IMR-90 (cell line): ENCODE measurements at regions not wholly inside any gene's neighbourhood (a gene's known extent, or its start where the extent isn't known, plus 50 kb on each side); places are given as distances from the start of the nearest gene placed in this dataset.

Experiments used
- ATAC-seq: fragments of 200-7000 bp; cut with Tn5 transposase; 2 replicates; pipeline ENCODE4 v1.9.1; 2020; ENCODE audit warnings: low read depth, mild to moderate bottlenecking, moderate library complexity
- BruUV-seq: library from RNA; stranded (reverse); fragments of 400-500 nt; replicated peaks from 2 replicates; lab custom pipeline; 2021; lab: Mats Ljungman, UMichigan
- CTCF ChIA-PET: fragments of 300-600 bp; formaldehyde crosslinking; extraction: SDS; loops from one replicate; lab custom pipeline; 2021; ENCODE audit warnings: antibody characterized with exemption; lab: Yijun Ruan, JAX
- POLR2A ChIA-PET: fragments of 300-600 bp; sonication (Branson Sonifier 250); formaldehyde crosslinking; loops from one replicate; lab custom pipeline; 2022; ENCODE audit warnings: antibody characterized with exemption; ENCODE audit not compliant: unreplicated experiment; lab: Charles Lee
- DNase-seq: peaks from one replicate; pipeline ENCODE4 v3.0.0; 2013
- H2AFZ ChIP-seq: replicated peaks from 2 replicates; pipeline ENCODE3; 2013; ENCODE audit warnings: low read length, mild to moderate bottlenecking; ENCODE audit not compliant: poor library complexity
- H2AK5ac ChIP-seq: 2 replicates; pipeline ENCODE4 v1.6.1; 2013; ENCODE audit warnings: low read depth, low read length, inconsistent platforms
- H2AK9ac ChIP-seq: replicated peaks from 2 replicates; pipeline ENCODE3; 2013; ENCODE audit warnings: mild to moderate bottlenecking, low read depth, low read length, moderate library complexity; ENCODE audit not compliant: poor library complexity
- H2BK120ac ChIP-seq: 2 replicates; pipeline ENCODE4 v1.6.1; 2013; ENCODE audit warnings: low read depth, low read length, inconsistent platforms
- H2BK15ac ChIP-seq: 3 replicates; pipeline ENCODE4 v1.6.1; 2013; ENCODE audit warnings: low read depth, low read length, inconsistent platforms
- H2BK20ac ChIP-seq: 2 replicates; pipeline ENCODE4 v1.6.1; 2013; ENCODE audit warnings: low read depth, mild to moderate bottlenecking, inconsistent platforms, low read length, moderate library complexity
- H2BK5ac ChIP-seq: 2 replicates; pipeline ENCODE4 v1.6.1; 2013; ENCODE audit warnings: mild to moderate bottlenecking, low read depth, low read length, inconsistent platforms; ENCODE audit not compliant: poor library complexity, severe bottlenecking
- H3K14ac ChIP-seq: replicated peaks from 2 replicates; pipeline ENCODE4 v1.6.1; 2013; ENCODE audit warnings: low read depth, low read length, inconsistent platforms
- H3K18ac ChIP-seq: 2 replicates; pipeline ENCODE4 v1.6.1; 2013; ENCODE audit warnings: low read depth, low read length, control low read depth
- H3K23ac ChIP-seq: 2 replicates; pipeline ENCODE4 v1.6.1; 2013; ENCODE audit warnings: low read depth, low read length, inconsistent platforms
- H3K27ac ChIP-seq: 2 replicates; pipeline ENCODE4 v1.5.1; 2013; ENCODE audit warnings: mild to moderate bottlenecking, control low read depth, low read length; ENCODE audit not compliant: insufficient read depth
- H3K27me3 ChIP-seq: 2 replicates; pipeline ENCODE4 v1.6.1; 2013; ENCODE audit warnings: low read length; ENCODE audit not compliant: control insufficient read depth, insufficient read depth
- H3K36me3 ChIP-seq: 2 replicates; pipeline ENCODE4 v1.6.1; 2013; ENCODE audit warnings: low read length, mixed read lengths; ENCODE audit not compliant: control insufficient read depth, insufficient read depth
- H3K4ac ChIP-seq: 2 replicates; pipeline ENCODE4 v1.6.1; 2013; ENCODE audit warnings: low read depth, low read length, inconsistent platforms
- H3K4me1 ChIP-seq: 2 replicates; pipeline ENCODE4 v1.6.1; 2013; ENCODE audit warnings: low read length, mixed read lengths; ENCODE audit not compliant: control insufficient read depth, insufficient read depth
- H3K4me2 ChIP-seq: 2 replicates; pipeline ENCODE4 v1.6.1; 2013; ENCODE audit warnings: low read depth, mild to moderate bottlenecking, control low read depth, low read length, moderate library complexity
- H3K4me3 ChIP-seq: 2 replicates; pipeline ENCODE4 v1.5.1; 2013; ENCODE audit warnings: low read depth, mild to moderate bottlenecking, control low read depth, low read length, moderate library complexity; ENCODE audit not compliant: insufficient read depth
- H3K56ac ChIP-seq: 2 replicates; pipeline ENCODE4 v1.6.1; 2013; ENCODE audit warnings: low read length, inconsistent platforms; ENCODE audit not compliant: insufficient read depth; ENCODE audit errors: extremely low read depth
- H3K79me1 ChIP-seq, 2 experiments: 2 replicates each; pipeline ENCODE4 v1.6.1; 2013; ENCODE audit warnings: low read length in 2 of 2, inconsistent platforms in 1 of 2, low read depth in 1 of 2
- H3K9ac ChIP-seq: 2 replicates; pipeline ENCODE4 v1.6.1; 2013; ENCODE audit warnings: low read depth, low read length, control low read depth
- H3K9me1 ChIP-seq: 2 replicates; pipeline ENCODE4 v1.6.1; 2013; ENCODE audit warnings: low read length, inconsistent platforms; ENCODE audit not compliant: insufficient read depth
- H3K9me3 ChIP-seq: 2 replicates; pipeline ENCODE4 v1.6.1; 2013; ENCODE audit warnings: low read length; ENCODE audit not compliant: control insufficient read depth, insufficient read depth
- H4K20me1 ChIP-seq: 2 replicates; pipeline ENCODE4 v1.6.1; 2013; ENCODE audit warnings: low read length, inconsistent platforms; ENCODE audit not compliant: insufficient read depth
- H4K5ac ChIP-seq: 2 replicates; pipeline ENCODE4 v1.6.1; 2013; ENCODE audit warnings: mild to moderate bottlenecking, low read depth, low read length, control low read depth
- H4K8ac ChIP-seq, 2 experiments: 2 replicates each; pipeline ENCODE4 v1.6.1; 2013; ENCODE audit warnings: low read depth in 2 of 2, low read length in 2 of 2, control low read depth in 1 of 2, inconsistent platforms in 1 of 2
- H4K91ac ChIP-seq: 2 replicates; pipeline ENCODE4 v1.6.1; 2013; ENCODE audit warnings: low read depth, low read length, inconsistent platforms; ENCODE audit not compliant: insufficient read depth
- BHLHE40 ChIP-seq: fragments of 150-350 bp; IDR thresholded peaks from 2 replicates; pipeline ENCODE4 v1.6.1; 2016; ENCODE audit warnings: mild to moderate bottlenecking, low read depth, low read length
- CEBPB ChIP-seq: IDR thresholded peaks from 2 replicates; pipeline ENCODE4 v1.6.1; 2012; ENCODE audit warnings: low read depth, low read length, improper control_type of control experiment
- CHD1 ChIP-seq: IDR thresholded peaks from 2 replicates; pipeline ENCODE4 v1.6.1; 2012; ENCODE audit warnings: low read depth, low read length, improper control_type of control experiment
- CTCF ChIP-seq: conservative IDR thresholded peaks from 2 replicates; pipeline ENCODE4 v1.5.1; 2012; ENCODE audit warnings: mild to moderate bottlenecking, low read depth, low read length, improper control_type of control experiment
- ELK1 ChIP-seq: fragments of 150-350 bp; IDR thresholded peaks from 2 replicates; pipeline ENCODE4 v1.6.1; 2016; ENCODE audit warnings: low read depth, mild to moderate bottlenecking, low read length, moderate library complexity, borderline replicate concordance
- FOS ChIP-seq: fragments of 150-350 bp; IDR thresholded peaks from 2 replicates; pipeline ENCODE4 v1.6.1; 2016; ENCODE audit warnings: low read depth, low read length
- MAZ ChIP-seq: IDR thresholded peaks from 2 replicates; pipeline ENCODE4 v1.6.1; 2012; ENCODE audit warnings: low read depth, mild to moderate bottlenecking, low read length, improper control_type of control experiment, moderate library complexity, borderline replicate concordance
- MXI1 ChIP-seq: IDR thresholded peaks from 2 replicates; pipeline ENCODE4 v1.6.1; 2012; ENCODE audit warnings: low read depth, mild to moderate bottlenecking, low read length, moderate library complexity, borderline replicate concordance
- NFE2L2 ChIP-seq: fragments of 150-350 bp; IDR thresholded peaks from 2 replicates; pipeline ENCODE4 v1.6.1; 2016; ENCODE audit warnings: low read depth, mild to moderate bottlenecking, low read length
- POLR2A ChIP-seq: IDR thresholded peaks from 2 replicates; pipeline ENCODE4 v1.6.1; 2012; ENCODE audit warnings: mild to moderate bottlenecking, low read depth, low read length
- RAD21 ChIP-seq: IDR thresholded peaks from 2 replicates; pipeline ENCODE4 v1.6.1; 2012; ENCODE audit warnings: low read length, improper control_type of control experiment
- RCOR1 ChIP-seq: IDR thresholded peaks from 2 replicates; pipeline ENCODE4 v1.6.1; 2012; ENCODE audit warnings: mild to moderate bottlenecking, low read length, improper control_type of control experiment; ENCODE audit not compliant: insufficient replicate concordance
- SMC3 ChIP-seq: fragments of 150-350 bp; IDR thresholded peaks from 2 replicates; pipeline ENCODE4 v1.6.1; 2016; ENCODE audit warnings: low read depth, mild to moderate bottlenecking, antibody characterized with exemption, low read length, moderate library complexity
- USF2 ChIP-seq: fragments of 150-350 bp; IDR thresholded peaks from 2 replicates; pipeline ENCODE4 v1.6.1; 2017; ENCODE audit warnings: mild to moderate bottlenecking, antibody characterized with exemption, low read length, low read depth
- WGBS, 2 experiments: methylation state at CpG; one replicate each; pipeline versions ENCODE4 v1.1.5 to v1.1.7; 2013; ENCODE audit warnings: missing lambda C conversion rate in 2 of 2; ENCODE audit not compliant: insufficient read length in 1 of 2; ENCODE audit errors: extremely low coverage in 2 of 2; 5-methylcytosine and 5-hydroxymethylcytosine counted together
- dilution Hi-C: fragments of 300-500 bp; cut with HindIII; formaldehyde crosslinking; loops from one replicate; pipeline ENCODE4 v1.14.3; 2018; ENCODE audit warnings: low sequenced_read_pairs; ENCODE audit not compliant: unreplicated experiment
- in situ Hi-C: fragments of 300-500 bp; cut with MboI; formaldehyde crosslinking; loops from 3 replicates; pipeline ENCODE4 v1.14.3; 2019; ENCODE audit warnings: low sequenced_read_pairs, inconsistent platforms, mixed read lengths
- intact Hi-C: fragments of 100-400 bp; cut with micrococcal nuclease; formaldehyde crosslinking; loops from 2 replicates; pipeline ENCODE4 v1.10.0; 2022

- H3K36me3 ChIP-seq = no peaks in the 10 kb centered on the region
- no peak overlapping the region for H3K9ac ChIP-seq
- H2BK15ac ChIP-seq = no peak overlapping the region
- intact Hi-C loops = loop anchor here (5.0 kb wide), 1 partner anchor 1352 kb away; no protein-coding TSS in a partner anchor
- H4K20me1 ChIP-seq = no peaks in the 10 kb centered on the region
- H3K27me3 ChIP-seq = no peaks in the 10 kb centered on the region
- BruUV-seq = no TSS peak
- H2BK20ac ChIP-seq = no peak overlapping the region
- TF ChIP-seq BHLHE40 = no peak
- TF ChIP-seq CHD1 = no peak
- no peak for TF ChIP-seq CEBPB
- no peak for TF ChIP-seq USF2
- no peak for TF ChIP-seq MAZ
- no peak for TF ChIP-seq FOS
- no peak for TF ChIP-seq RCOR1
- no peak for TF ChIP-seq ELK1
- TF ChIP-seq MXI1 = no peak
- TF ChIP-seq RAD21 = no peak
- no peak for TF ChIP-seq SMC3
- no peak for TF ChIP-seq CTCF
- no peak for TF ChIP-seq POLR2A
- no peak for TF ChIP-seq NFE2L2
- H3K4me3 ChIP-seq = no peak overlapping the region
- dilution Hi-C loops = no loop called here
- H3K4me1 ChIP-seq = no peaks in the 10 kb centered on the region
- H3K9me1 ChIP-seq = no peaks in the 10 kb centered on the region
- no CpG with 5 or more reads among the region's 3 CpGs for WGBS, 2 experiments
- H2BK120ac ChIP-seq = no peak overlapping the region
- CTCF ChIA-PET = no interaction called here
- no peak overlapping the region for H2AFZ ChIP-seq
- no peak overlapping the region for H3K56ac ChIP-seq
- H4K8ac ChIP-seq = no peak overlapping the region
- H3K27ac ChIP-seq = no peak overlapping the region
- no peak overlapping the region for H2AK5ac ChIP-seq
- DNase-seq = no peak
- no peaks in the 10 kb centered on the region for H3K9me3 ChIP-seq
- no peak overlapping the region for H3K23ac ChIP-seq
- no peak overlapping the region for H4K5ac ChIP-seq
- no peak overlapping the region for H3K14ac ChIP-seq
- no peak overlapping the region for H3K4ac ChIP-seq
- POLR2A ChIA-PET = no interaction called here
- H2BK5ac ChIP-seq = no peak overlapping the region
- H3K4me2 ChIP-seq = no peak overlapping the region
- no peak overlapping the region for H2AK9ac ChIP-seq
- no peak overlapping the region for H4K91ac ChIP-seq
- in situ Hi-C loops = no loop called here
- H3K79me1 ChIP-seq = no peaks in the 10 kb centered on the region
- no peak overlapping the region for H3K18ac ChIP-seq
- ATAC-seq = no peak
These were observed 351.6 kb downstream of the METTL4 start for GRCh38 chr18:2219706-2220105.
